ENCODE measurements at regions not wholly inside any gene's neighbourhood (a gene's known extent, or its start where the extent isn't known, plus 50 kb on each side); places are given as distances from the start of the nearest gene placed in this dataset.

GRCh38 chr13:99782669-99783068, 188.9 kb downstream of the ZIC5 start:
- Mint-ChIP-seq H3K4me3 (ENCODE audit: unreplicated experiment) (no peak overlapping the region), H3K4me1 (ENCODE audit: insufficient read depth, unreplicated experiment) (no peaks in the 10 kb centered on the region), H3K27ac (ENCODE audit: low read depth, unreplicated experiment) (no peak overlapping the region), H3K9me3 (ENCODE audit: unreplicated experiment) (peaks cover 8% of the 10 kb centered on the region), H3K27me3 (ENCODE audit: insufficient read depth, unreplicated experiment) (no peaks in the 10 kb centered on the region), H3K36me3 (ENCODE audit: insufficient read depth, unreplicated experiment) (no peaks in the 10 kb centered on the region)
- CTCF ChIA-PET, result no interaction called here
- no TSS peak for BruUV-seq (replicated peaks)
- intact Hi-C loops (cut with micrococcal nuclease), result no loop called here
- DNase-seq (ENCODE audit: unreplicated experiment), result no peak
- POLR2A ChIA-PET, result no interaction called here
- no peak for TF ChIP-seq CTCF (IDR thresholded peaks at IDR 0.05; ENCODE audit: unreplicated experiment)

GRCh38 chr13:99778500-99778899, 193.1 kb downstream of the ZIC5 start:
- no peaks in the 10 kb centered on the region for H3K36me3 Mint-ChIP-seq (ENCODE audit: insufficient read depth, unreplicated experiment)
- CTCF ChIA-PET, result interaction anchor here (0.6 to 0.8 kb wide), 2 partner anchors 16 to 57 kb away, joined by 3 to 4 read pairs; no protein-coding TSS in a partner anchor
- no peak for TF ChIP-seq CTCF (IDR thresholded peaks at IDR 0.05; ENCODE audit: unreplicated experiment)
- BruUV-seq (replicated peaks), result no TSS peak
- H3K4me3 Mint-ChIP-seq (ENCODE audit: unreplicated experiment), result no peak overlapping the region
- no peaks in the 10 kb centered on the region for H3K4me1 Mint-ChIP-seq (ENCODE audit: insufficient read depth, unreplicated experiment)
- H3K9me3 Mint-ChIP-seq (ENCODE audit: unreplicated experiment), result peaks cover 8% of the 10 kb centered on the region
- no peak for DNase-seq (ENCODE audit: unreplicated experiment)
- no peak overlapping the region for H3K27ac Mint-ChIP-seq (ENCODE audit: low read depth, unreplicated experiment)
- no peaks in the 10 kb centered on the region for H3K27me3 Mint-ChIP-seq (ENCODE audit: insufficient read depth, unreplicated experiment)
- POLR2A ChIA-PET, result no interaction called here
- intact Hi-C loops (cut with micrococcal nuclease), result no loop called here

GRCh38 chr13:99777873-99778272, 193.7 kb downstream of the ZIC5 start:
- POLR2A ChIA-PET, result no interaction called here
- no peaks in the 10 kb centered on the region for H3K36me3 Mint-ChIP-seq (ENCODE audit: insufficient read depth, unreplicated experiment)
- no peaks in the 10 kb centered on the region for H3K4me1 Mint-ChIP-seq (ENCODE audit: insufficient read depth, unreplicated experiment)
- no peak for DNase-seq (ENCODE audit: unreplicated experiment)
- H3K27ac Mint-ChIP-seq (ENCODE audit: low read depth, unreplicated experiment), result no peak overlapping the region
- intact Hi-C loops (cut with micrococcal nuclease), result no loop called here
- no peaks in the 10 kb centered on the region for H3K27me3 Mint-ChIP-seq (ENCODE audit: insufficient read depth, unreplicated experiment)
- TF ChIP-seq CTCF (IDR thresholded peaks at IDR 0.05; ENCODE audit: unreplicated experiment), result no peak
- peaks cover 5% of the 10 kb centered on the region for H3K9me3 Mint-ChIP-seq (ENCODE audit: unreplicated experiment)
- no TSS peak for BruUV-seq (replicated peaks)
- H3K4me3 Mint-ChIP-seq (ENCODE audit: unreplicated experiment), result no peak overlapping the region
- CTCF ChIA-PET, result interaction anchor here (0.6 kb wide), 1 partner anchor 17 kb away, joined by 3 read pairs; no protein-coding TSS in a partner anchor

GRCh38 chr13:99774644-99775043, 196.9 kb downstream of the ZIC5 start:
- BruUV-seq (replicated peaks), result no TSS peak
- intact Hi-C loops (cut with micrococcal nuclease), result no loop called here
- ChIA-PET CTCF (no interaction called here), POLR2A (no interaction called here)
- Mint-ChIP-seq H3K27ac (ENCODE audit: low read depth, unreplicated experiment) (no peak overlapping the region), H3K4me3 (ENCODE audit: unreplicated experiment) (no peak overlapping the region), H3K9me3 (ENCODE audit: unreplicated experiment) (no peaks in the 10 kb centered on the region), H3K27me3 (ENCODE audit: insufficient read depth, unreplicated experiment) (no peaks in the 10 kb centered on the region), H3K4me1 (ENCODE audit: insufficient read depth, unreplicated experiment) (no peaks in the 10 kb centered on the region), H3K36me3 (ENCODE audit: insufficient read depth, unreplicated experiment) (no peaks in the 10 kb centered on the region)
- no peak for TF ChIP-seq CTCF (IDR thresholded peaks at IDR 0.05; ENCODE audit: unreplicated experiment)
- DNase-seq (ENCODE audit: unreplicated experiment), result no peak

Data from MCF 10A (cell line).